ENCODE measurements at regions not wholly inside any gene's neighbourhood (a gene's known extent, or its start where the extent isn't known, plus 50 kb on each side); places are given as distances from the start of the nearest gene placed in this dataset.

GRCh38 chr6:88287696-88288095, 121.5 kb upstream of the CNR1 start:
- no peak for TF ChIP-seq GATA3 (IDR thresholded peaks at IDR 0.05; ENCODE audit: low read depth, low read length)
- no peak for TF ChIP-seq GATA2 (IDR thresholded peaks at IDR 0.05; ENCODE audit: low read depth, low read length)
